ENCODE measurements at regions not wholly inside any gene's neighbourhood (a gene's known extent, or its start where the extent isn't known, plus 50 kb on each side); places are given as distances from the start of the nearest gene placed in this dataset.
A peak's percentile ranks its signal among the peaks of the same experiment; 100 is the strongest.
"Not testable (repeated sequence)": the region's sequence is repeated elsewhere in the genome, so short reads cannot be mapped to it uniquely, and the experiment has no call there.

GRCh38 chr1:198932351-198932991, 293.6 kb downstream of the PTPRC start:
- peak; percentile 98 for FAIRE-seq
- DNase-seq (ENCODE audit: insufficient read length, low spot score) = no peak

GRCh38 chr1:198933515-198934222, 294.8 kb downstream of the PTPRC start:
- DNase-seq (ENCODE audit: insufficient read length, low spot score) = no peak
- peak; percentile 70 for FAIRE-seq

- FAIRE-seq (peak; percentile 82), DNase-seq (ENCODE audit: insufficient read length, low spot score) (no peak)
Measured at GRCh38 chr1:198934426-198934825, 295.6 kb downstream of the PTPRC start.

GRCh38 chr1:198934901-198935305, 296.1 kb downstream of the PTPRC start:
- DNase-seq (ENCODE audit: insufficient read length, low spot score) (no peak), FAIRE-seq (peak; percentile 69)

GRCh38 chr1:198935306-198935921, 296.6 kb downstream of the PTPRC start:
- FAIRE-seq (peak; percentile 95), DNase-seq (ENCODE audit: insufficient read length, low spot score) (no peak)

- FAIRE-seq (peak; percentile 58), DNase-seq (ENCODE audit: insufficient read length, low spot score) (no peak)
Measured at GRCh38 chr1:198936371-198937083, 297.7 kb downstream of the PTPRC start.

- FAIRE-seq = peak; percentile 99
- peak; percentile 63 for DNase-seq (ENCODE audit: insufficient read length, low spot score)
Measured at GRCh38 chr1:198937231-198938031, 298.6 kb downstream of the PTPRC start.

- DNase-seq (ENCODE audit: insufficient read length, low spot score) (no peak), FAIRE-seq (peak; percentile 35)
Measured at GRCh38 chr1:198939286-198939685, 300.4 kb downstream of the PTPRC start.

GRCh38 chr1:198939956-198940355, 301.1 kb downstream of the PTPRC start:
- DNase-seq (ENCODE audit: insufficient read length, low spot score) (no peak), FAIRE-seq (no peak)

- FAIRE-seq (no peak), DNase-seq (ENCODE audit: insufficient read length, low spot score) (no peak)
Measured at GRCh38 chr1:198942466-198942865, 303.6 kb downstream of the PTPRC start.

- FAIRE-seq (no peak), DNase-seq (ENCODE audit: insufficient read length, low spot score) (no peak)
Measured at GRCh38 chr1:198943484-198944187, 304.8 kb downstream of the PTPRC start.

GRCh38 chr1:198947456-198947855, 308.6 kb downstream of the PTPRC start:
- DNase-seq (ENCODE audit: insufficient read length, low spot score) (no peak), FAIRE-seq (peak; percentile 31)

GRCh38 chr1:198948895-198949659, 310.2 kb downstream of the PTPRC start:
- FAIRE-seq (no peak), DNase-seq (ENCODE audit: insufficient read length, low spot score) (no peak)

- no peak for DNase-seq (ENCODE audit: insufficient read length, low spot score)
- no peak for FAIRE-seq
Measured at GRCh38 chr1:198950036-198950435, 311.2 kb downstream of the PTPRC start.

GRCh38 chr1:198955085-198955484, 316.2 kb downstream of the PTPRC start:
- no peak for FAIRE-seq
- DNase-seq (ENCODE audit: insufficient read length, low spot score) = no peak

GRCh38 chr1:198957044-198957443, 318.2 kb downstream of the PTPRC start:
- DNase-seq (ENCODE audit: insufficient read length, low spot score) (no peak), FAIRE-seq (no peak)

- DNase-seq (ENCODE audit: insufficient read length, low spot score) (no peak), FAIRE-seq (no peak)
Measured at GRCh38 chr1:198959032-198959431, 320.2 kb downstream of the PTPRC start.

GRCh38 chr1:198959676-198960075, 320.8 kb downstream of the PTPRC start:
- DNase-seq (ENCODE audit: insufficient read length, low spot score) (no peak), FAIRE-seq (no peak)

GRCh38 chr1:198963796-198964195, 325.0 kb downstream of the PTPRC start:
- not testable (repeated sequence) for FAIRE-seq; DNase-seq (ENCODE audit: insufficient read length, low spot score)

Data from GM19239 (cell line).